Heart left ventricle (tissue), 16 donors: ENCODE measurements at regions not wholly inside any gene's neighbourhood (a gene's known extent, or its start where the extent isn't known, plus 50 kb on each side); places are given as distances from the start of the nearest gene placed in this dataset.

ENCODE experiments used
- ATAC-seq, 4 donors: fragments of 200-7000 bp; cut with Tn5 transposase; one replicate each; pipeline ENCODE4 v1.9.1; 2020 to 2022; ENCODE audit warnings: moderate library complexity in 4 of 4, mild to moderate bottlenecking in 3 of 4, moderate number of reproducible peaks in 1 of 4
- DNase-seq, 5 donors: peaks; one replicate each; pipeline ENCODE4 v3.0.0-alpha.2; 2020
- H3K27ac ChIP-seq, 12 donors: fragments of 200-600 bp; sonication (generic) in 4 of 12; one replicate each; pipeline versions ENCODE4 v1.5.0 to v1.8.0; 2016 to 2022; ENCODE audit warnings: mild to moderate bottlenecking in 2 of 12
- H3K27me3 ChIP-seq, 9 donors: fragments of 200-600 bp; sonication (generic) in 2 of 9; one replicate each; pipeline versions ENCODE4 v1.5.1 to v1.8.0; 2016 to 2022; ENCODE audit warnings: mild to moderate bottlenecking in 3 of 9
- H3K36me3 ChIP-seq, 9 donors: fragments of 200-600 bp; sonication (generic) in 2 of 9; one replicate each; pipeline versions ENCODE4 v1.5.0 to v1.8.0; 2018 to 2022; ENCODE audit warnings: mild to moderate bottlenecking in 2 of 9
- H3K4me1 ChIP-seq, 12 donors: fragments of 200-600 bp; sonication (generic) in 4 of 12; one replicate each; pipeline versions ENCODE4 v1.5.0 to v1.8.0; 2016 to 2022; ENCODE audit warnings: mild to moderate bottlenecking in 3 of 12
- H3K4me3 ChIP-seq, 12 donors: fragments of 200-600 bp; sonication (generic) in 4 of 12; one replicate each; pipeline versions ENCODE4 v1.5.0 to v1.8.0; 2017 to 2022; ENCODE audit warnings: mild to moderate bottlenecking in 9 of 12, moderate library complexity in 4 of 12
- H3K9me3 ChIP-seq, 12 donors: fragments of 200-600 bp; sonication (generic) in 4 of 12; one replicate each; pipeline versions ENCODE4 v1.5.0 to v1.8.0; 2016 to 2022; ENCODE audit warnings: mild to moderate bottlenecking in 1 of 12
- POLR2A ChIP-seq, 2 donors: fragments of 450-650 bp; IDR thresholded peaks; one replicate each; pipeline ENCODE4 v1.6.1; 2017; ENCODE audit warnings: antibody characterized with exemption in 2 of 2, mild to moderate bottlenecking in 2 of 2, moderate library complexity in 2 of 2
- whole genome bisulfite sequencing, 4 donors: extraction: QIAGEN DNeasy Blood & Tissue Kit in 2 of 4; methylation state at CpG; one replicate each; pipeline versions ENCODE4 v1.1.5 to v1.1.7; 2013 to 2018; 5-methylcytosine and 5-hydroxymethylcytosine counted together
- intact Hi-C, 10 donors: fragments of 100-400 bp; cut with DNase I; formaldehyde crosslinking; loops; one replicate each; pipeline versions ENCODE4 v1.11.1 to v1.14.2; 2022
- TF ChIP-seq, protein P1 (sequence below), 12 donors: fragments of 200-600 bp; sonication (generic) in 4 of 12; IDR thresholded peaks; one replicate each; pipeline versions ENCODE4 v1.5.0 to v1.8.0; 2018 to 2022; ENCODE audit warnings: antibody characterized with exemption in 12 of 12, mild to moderate bottlenecking in 5 of 12
- donor health status: ischemic (EF 13 %, LVEDD 7.1; RV severe dilation, severe dysfunction).
- donor health status: healthy with polysubstance abuse.
- donor health status: DM: no; HTN: yes; CAD: no.
- donor health status: DM: no; HTN: no; CAD: no.
- donor health status: ischemic (EF 25% LVEDD 6.9; RV normal size, moderate dysfunction).
- donor health status: ischemic (EF 25% LVEDD 5.7; RV mildly dilated, moderate dysfunction).
- donor health status: healthy.
- donor health status: DM: yes; HTN: yes; CAD: no.
- donor health status: ischemic (EF 35%, LVEDD 5.7; RV mildly dilated, moderate dysfunction).
- donor health status: nonischemic (EF 11% LVEDD 7.7; RV severe dilation, severe dysfunction).
- donor health status: DM: yes; HTN: yes; CAD: no.
- donor health status: PGD.
- donor health status: ischemic (EF 29% LVEDD 5.4; RV normal size, mild dysfunction).
- donor health status: nonischemic (EF 23%, LVEDD 6.1; RV moderate dilation, normal function).

DNA sequence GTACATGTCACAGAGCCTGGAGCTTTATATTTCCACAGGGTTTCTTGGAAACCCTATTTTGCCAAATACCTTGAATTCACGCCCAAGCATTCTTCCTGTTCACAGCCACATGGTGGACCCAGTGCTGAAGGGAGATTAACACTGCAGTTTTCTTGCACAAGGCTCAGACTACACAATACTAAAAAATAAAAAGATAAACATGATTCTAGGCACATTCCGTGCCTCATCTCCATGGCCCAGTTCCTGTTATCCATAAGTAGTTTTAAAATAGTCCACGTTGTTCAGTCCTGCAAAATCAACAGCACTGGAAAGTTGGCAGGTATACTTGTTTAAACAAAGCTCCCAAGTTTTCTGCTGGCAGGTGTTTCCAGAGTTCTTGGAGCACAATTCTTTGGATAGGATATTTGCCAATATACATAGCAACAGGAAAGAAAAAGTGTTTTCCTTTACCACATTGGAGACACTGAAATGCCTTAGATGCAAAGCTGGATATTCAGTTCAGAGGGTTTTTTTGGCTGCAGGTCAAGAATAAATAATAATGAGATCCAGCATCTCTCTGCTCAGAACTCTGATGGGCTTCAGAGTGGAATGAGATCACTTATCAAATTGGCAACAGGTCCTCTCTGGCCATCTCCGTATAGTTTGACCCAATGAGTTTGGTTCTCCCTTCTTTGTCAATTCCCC is 88.1 kb upstream of the TGFBR2 start:
- 12 to 20% (median 13%) methylated on average over 4 of the region's 4 CpGs for WGBS, 4 donors
- DNase-seq (peak in 4 of 5 donors; percentile 26 to 52 (median 36)), ATAC-seq (peak; percentile 89 to 94 (median 92))
- Histone ChIP-seq H3K36me3 (no peaks in the 10 kb centered on the region), H3K4me1 (peaks cover 0 to 45% (median 29%) of the 10 kb centered on the region in 12 donors), H3K27ac (peak overlapping the region; percentile 34 to 84 (median 73)), H3K9me3 (no peaks in the 10 kb centered on the region), H3K4me3 (no peak overlapping the region), H3K27me3 (no peaks in the 10 kb centered on the region)
- no peak for TF ChIP-seq POLR2A (IDR thresholded peaks at IDR 0.05)
- TF ChIP-seq, protein P1, sequence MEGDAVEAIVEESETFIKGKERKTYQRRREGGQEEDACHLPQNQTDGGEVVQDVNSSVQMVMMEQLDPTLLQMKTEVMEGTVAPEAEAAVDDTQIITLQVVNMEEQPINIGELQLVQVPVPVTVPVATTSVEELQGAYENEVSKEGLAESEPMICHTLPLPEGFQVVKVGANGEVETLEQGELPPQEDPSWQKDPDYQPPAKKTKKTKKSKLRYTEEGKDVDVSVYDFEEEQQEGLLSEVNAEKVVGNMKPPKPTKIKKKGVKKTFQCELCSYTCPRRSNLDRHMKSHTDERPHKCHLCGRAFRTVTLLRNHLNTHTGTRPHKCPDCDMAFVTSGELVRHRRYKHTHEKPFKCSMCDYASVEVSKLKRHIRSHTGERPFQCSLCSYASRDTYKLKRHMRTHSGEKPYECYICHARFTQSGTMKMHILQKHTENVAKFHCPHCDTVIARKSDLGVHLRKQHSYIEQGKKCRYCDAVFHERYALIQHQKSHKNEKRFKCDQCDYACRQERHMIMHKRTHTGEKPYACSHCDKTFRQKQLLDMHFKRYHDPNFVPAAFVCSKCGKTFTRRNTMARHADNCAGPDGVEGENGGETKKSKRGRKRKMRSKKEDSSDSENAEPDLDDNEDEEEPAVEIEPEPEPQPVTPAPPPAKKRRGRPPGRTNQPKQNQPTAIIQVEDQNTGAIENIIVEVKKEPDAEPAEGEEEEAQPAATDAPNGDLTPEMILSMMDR (IDR thresholded peaks at IDR 0.05), result peak in 7 of 12 donors; percentile 9 to 50 (median 26)
- intact Hi-C loops, result loop anchor here in 9 of 10 donors (1.0 to 10.0 kb wide), 11 partner anchors 56 to 286 kb away; partner anchors contain the start of gene TGFBR2 (in 3 of the 9)

DNA sequence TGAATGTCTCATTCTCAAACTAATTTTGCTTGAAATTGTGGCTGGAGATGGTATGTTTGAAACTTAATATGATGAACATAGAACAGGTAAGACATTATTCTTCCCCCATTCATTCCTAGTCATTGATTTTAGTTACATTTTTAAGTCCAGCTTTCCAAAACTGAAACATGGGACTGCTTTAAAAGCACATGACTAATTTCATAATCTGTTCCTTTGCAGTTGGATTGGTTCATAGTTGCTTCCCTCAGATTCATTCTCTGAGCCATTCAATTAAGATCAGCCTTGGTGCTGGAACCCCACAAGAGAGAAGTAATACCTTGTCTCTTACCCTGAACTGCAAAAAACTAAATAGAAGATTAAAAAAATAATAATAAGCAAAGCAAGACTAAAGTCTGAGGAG is 87.5 kb upstream of the TGFBR2 start:
- intact Hi-C loops, result loop anchor here in 9 of 10 donors (1.0 to 10.0 kb wide), 11 partner anchors 56 to 287 kb away; partner anchors contain the start of gene TGFBR2 (in 3 of the 9)
- ATAC-seq (peak in 1 of 4 donors; percentile 30), DNase-seq (no peak)
- no peak overlapping the region for H3K4me3 ChIP-seq
- H3K4me1 ChIP-seq, result peaks cover 0 to 45% (median 29%) of the 10 kb centered on the region in 12 donors
- no peaks in the 10 kb centered on the region for H3K27me3 ChIP-seq
- H3K9me3 ChIP-seq, result no peaks in the 10 kb centered on the region
- TF ChIP-seq, protein P1 (IDR thresholded peaks at IDR 0.05), result no peak
- no peak for TF ChIP-seq POLR2A (IDR thresholded peaks at IDR 0.05)
- H3K27ac ChIP-seq, result peak overlapping the region; percentile 34 to 84 (median 73)
- no peaks in the 10 kb centered on the region for H3K36me3 ChIP-seq

DNA sequence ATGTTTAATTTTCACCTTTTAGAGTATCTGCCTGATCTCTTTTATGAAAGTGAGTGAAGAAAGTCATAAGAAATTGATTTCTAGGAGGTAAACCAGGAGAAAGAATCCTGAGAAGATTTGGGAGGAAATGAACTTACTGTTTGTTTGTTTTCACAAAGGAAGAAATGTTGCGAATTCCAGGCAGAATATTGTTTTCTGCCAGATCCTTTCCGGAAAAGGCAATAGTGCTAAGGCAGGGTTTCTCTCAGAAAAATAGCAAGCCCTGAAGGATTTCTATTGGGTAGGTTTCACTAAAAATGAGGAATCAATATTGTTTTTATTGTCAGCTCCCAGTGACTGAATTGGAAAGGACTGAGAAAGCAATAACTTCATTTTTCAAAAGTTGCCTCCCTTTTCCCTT is 85.7 kb upstream of the TGFBR2 start:
- Histone ChIP-seq H3K9me3 (no peaks in the 10 kb centered on the region), H3K27me3 (no peaks in the 10 kb centered on the region), H3K4me1 (peaks cover 0 to 53% (median 29%) of the 10 kb centered on the region in 12 donors), H3K36me3 (no peaks in the 10 kb centered on the region), H3K27ac (peak overlapping the region in 10 of 12 donors; percentile 1 to 81 (median 44)), H3K4me3 (no peak overlapping the region)
- DNase-seq (no peak), ATAC-seq (no peak)
- intact Hi-C loops, result loop anchor here in 3 of 10 donors (5.0 to 10.0 kb wide), 2 partner anchors 87 to 164 kb away; partner anchors contain the start of gene TGFBR2 (in 1 of the 3)
- 35 to 52% (median 41%) methylated on average over 2 of the region's 2 CpGs for WGBS, 4 donors
- TF ChIP-seq POLR2A (IDR thresholded peaks at IDR 0.05), result no peak
- TF ChIP-seq, protein P1 (IDR thresholded peaks at IDR 0.05), result no peak

DNA sequence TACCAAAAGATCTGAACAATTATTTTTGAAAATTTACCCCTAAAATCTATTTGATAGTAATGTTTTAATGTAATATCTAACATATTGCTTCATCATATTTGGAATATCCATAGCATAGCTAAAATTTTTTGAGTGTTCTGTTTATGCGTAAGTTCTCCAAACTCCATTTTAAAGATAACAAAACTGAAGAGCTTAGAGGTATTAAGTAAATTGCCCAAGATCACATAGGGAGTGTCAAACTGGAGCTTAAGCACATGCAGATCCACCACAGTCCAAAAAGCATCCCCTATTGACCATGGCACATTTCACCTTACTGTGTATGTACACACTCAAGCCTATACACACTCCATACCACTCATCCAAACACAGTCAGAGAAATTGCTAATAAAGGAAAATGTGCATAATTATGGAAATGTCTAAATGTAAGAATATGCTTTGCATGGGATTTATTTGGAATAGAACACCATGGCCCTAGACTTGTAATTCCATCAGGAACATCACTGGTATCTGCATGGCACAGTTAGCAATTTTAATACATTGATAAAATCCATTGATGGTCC is 85.2 kb upstream of the TGFBR2 start:
- WGBS, 4 donors, result 95 to 100% (median 98%) methylated on average over 1 of the region's 1 CpG
- no peaks in the 10 kb centered on the region for H3K27me3 ChIP-seq
- DNase-seq (no peak), ATAC-seq (no peak)
- no peaks in the 10 kb centered on the region for H3K36me3 ChIP-seq
- intact Hi-C loops, result loop anchor here in 3 of 10 donors (5.0 to 10.0 kb wide), 2 partner anchors 86 to 164 kb away; partner anchors contain the start of gene TGFBR2 (in 1 of the 3)
- H3K4me3 ChIP-seq, result no peak overlapping the region
- H3K27ac ChIP-seq, result peak overlapping the region in 8 of 12 donors; percentile 4 to 81 (median 49)
- peaks cover 0 to 57% (median 29%) of the 10 kb centered on the region in 12 donors for H3K4me1 ChIP-seq
- TF ChIP-seq POLR2A (IDR thresholded peaks at IDR 0.05), result no peak
- TF ChIP-seq, protein P1 (IDR thresholded peaks at IDR 0.05), result no peak
- no peaks in the 10 kb centered on the region for H3K9me3 ChIP-seq
